ENCODE measurements at regions not wholly inside any gene's neighbourhood (a gene's known extent, or its start where the extent isn't known, plus 50 kb on each side); places are given as distances from the start of the nearest gene placed in this dataset.

- H3K27ac ChIP-seq (ENCODE audit: low read depth, low read length, poor library complexity, severe bottlenecking), result no peak overlapping the region
- no peaks in the 10 kb centered on the region for H3K9me3 ChIP-seq (ENCODE audit: low read length)
- no peaks in the 10 kb centered on the region for H3K4me1 ChIP-seq (ENCODE audit: insufficient read depth, low read length, poor library complexity, severe bottlenecking)
- no peaks in the 10 kb centered on the region for H3K36me3 ChIP-seq (ENCODE audit: insufficient read depth, low read length)
- CTCF ChIA-PET (ENCODE audit: unreplicated experiment), result no interaction called here
- H3K4me2 ChIP-seq (ENCODE audit: low read length), result no peak overlapping the region
- TF ChIP-seq, protein P1, sequence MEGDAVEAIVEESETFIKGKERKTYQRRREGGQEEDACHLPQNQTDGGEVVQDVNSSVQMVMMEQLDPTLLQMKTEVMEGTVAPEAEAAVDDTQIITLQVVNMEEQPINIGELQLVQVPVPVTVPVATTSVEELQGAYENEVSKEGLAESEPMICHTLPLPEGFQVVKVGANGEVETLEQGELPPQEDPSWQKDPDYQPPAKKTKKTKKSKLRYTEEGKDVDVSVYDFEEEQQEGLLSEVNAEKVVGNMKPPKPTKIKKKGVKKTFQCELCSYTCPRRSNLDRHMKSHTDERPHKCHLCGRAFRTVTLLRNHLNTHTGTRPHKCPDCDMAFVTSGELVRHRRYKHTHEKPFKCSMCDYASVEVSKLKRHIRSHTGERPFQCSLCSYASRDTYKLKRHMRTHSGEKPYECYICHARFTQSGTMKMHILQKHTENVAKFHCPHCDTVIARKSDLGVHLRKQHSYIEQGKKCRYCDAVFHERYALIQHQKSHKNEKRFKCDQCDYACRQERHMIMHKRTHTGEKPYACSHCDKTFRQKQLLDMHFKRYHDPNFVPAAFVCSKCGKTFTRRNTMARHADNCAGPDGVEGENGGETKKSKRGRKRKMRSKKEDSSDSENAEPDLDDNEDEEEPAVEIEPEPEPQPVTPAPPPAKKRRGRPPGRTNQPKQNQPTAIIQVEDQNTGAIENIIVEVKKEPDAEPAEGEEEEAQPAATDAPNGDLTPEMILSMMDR (conservative IDR thresholded peaks at IDR 0.05; ENCODE audit: low read length), result no peak
- no peak for TF ChIP-seq EZH2phosphoT487 (IDR thresholded peaks at IDR 0.05; ENCODE audit: borderline replicate concordance, low read depth, low read length)
- POLR2A ChIA-PET, result interaction anchor here (0.6 to 0.7 kb wide), 2 partner anchors 209 to 413 kb away, joined by 3 read pairs; no protein-coding TSS in a partner anchor
- no peaks in the 10 kb centered on the region for H4K20me1 ChIP-seq (ENCODE audit: insufficient read depth, low read length)
- H2AFZ ChIP-seq (ENCODE audit: low read length), result no peak overlapping the region
- H3K9me2 ChIP-seq (ENCODE audit: insufficient read depth, low read length), result no peaks in the 10 kb centered on the region
- no peaks in the 10 kb centered on the region for H3K79me2 ChIP-seq (ENCODE audit: insufficient read depth, low read depth, low read length)
- BruUV-seq (replicated peaks), result no TSS peak
- intact Hi-C loops (cut with micrococcal nuclease; ENCODE audit: unreplicated experiment), result no loop called here
- DNase-seq (ENCODE audit: low spot score), result no peak
- no peak overlapping the region for H3K4me3 ChIP-seq (ENCODE audit: low read depth, low read length, poor library complexity, severe bottlenecking)
These were observed 92.3 kb upstream of the LEF1 start for GRCh38 chr4:108261026-108261425.

GRCh38 chr4:108256538-108256937, 87.8 kb upstream of the LEF1 start:
- intact Hi-C loops (cut with micrococcal nuclease; ENCODE audit: unreplicated experiment), result no loop called here
- Histone ChIP-seq H2AFZ (ENCODE audit: low read length) (no peak overlapping the region), H3K9me2 (ENCODE audit: insufficient read depth, low read length) (no peaks in the 10 kb centered on the region), H3K4me2 (ENCODE audit: low read length) (no peak overlapping the region), H4K20me1 (ENCODE audit: insufficient read depth, low read length) (no peaks in the 10 kb centered on the region), H3K27ac (ENCODE audit: low read depth, low read length, poor library complexity, severe bottlenecking) (no peak overlapping the region), H3K9me3 (ENCODE audit: low read length) (no peaks in the 10 kb centered on the region), H3K4me1 (ENCODE audit: insufficient read depth, low read length, poor library complexity, severe bottlenecking) (no peaks in the 10 kb centered on the region), H3K36me3 (ENCODE audit: insufficient read depth, low read length) (no peaks in the 10 kb centered on the region), H3K79me2 (ENCODE audit: insufficient read depth, low read depth, low read length) (no peaks in the 10 kb centered on the region), H3K4me3 (ENCODE audit: low read depth, low read length, poor library complexity, severe bottlenecking) (no peak overlapping the region)
- TF ChIP-seq EZH2phosphoT487 (IDR thresholded peaks at IDR 0.05; ENCODE audit: borderline replicate concordance, low read depth, low read length), result no peak
- TF ChIP-seq, protein P1 (conservative IDR thresholded peaks at IDR 0.05; ENCODE audit: low read length), result no peak
- no peak for DNase-seq (ENCODE audit: low spot score)
- POLR2A ChIA-PET, result no interaction called here
- CTCF ChIA-PET (ENCODE audit: unreplicated experiment), result no interaction called here
- no TSS peak for BruUV-seq (replicated peaks)

- Histone ChIP-seq H3K36me3 (ENCODE audit: insufficient read depth, low read length) (no peaks in the 10 kb centered on the region), H3K27ac (ENCODE audit: low read depth, low read length, poor library complexity, severe bottlenecking) (no peak overlapping the region), H3K79me2 (ENCODE audit: insufficient read depth, low read depth, low read length) (no peaks in the 10 kb centered on the region), H2AFZ (ENCODE audit: low read length) (no peak overlapping the region), H4K20me1 (ENCODE audit: insufficient read depth, low read length) (no peaks in the 10 kb centered on the region), H3K9me3 (ENCODE audit: low read length) (no peaks in the 10 kb centered on the region), H3K9me2 (ENCODE audit: insufficient read depth, low read length) (no peaks in the 10 kb centered on the region), H3K4me1 (ENCODE audit: insufficient read depth, low read length, poor library complexity, severe bottlenecking) (no peaks in the 10 kb centered on the region), H3K4me2 (ENCODE audit: low read length) (no peak overlapping the region), H3K4me3 (ENCODE audit: low read depth, low read length, poor library complexity, severe bottlenecking) (no peak overlapping the region)
- DNase-seq (ENCODE audit: low spot score), result no peak
- intact Hi-C loops (cut with micrococcal nuclease; ENCODE audit: unreplicated experiment), result no loop called here
- POLR2A ChIA-PET, result no interaction called here
- no TSS peak for BruUV-seq (replicated peaks)
- TF ChIP-seq EZH2phosphoT487 (IDR thresholded peaks at IDR 0.05; ENCODE audit: borderline replicate concordance, low read depth, low read length), result no peak
- TF ChIP-seq, protein P1 (conservative IDR thresholded peaks at IDR 0.05; ENCODE audit: low read length), result no peak
- CTCF ChIA-PET (ENCODE audit: unreplicated experiment), result no interaction called here
These were observed 86.5 kb upstream of the LEF1 start for GRCh38 chr4:108255203-108255747.

Data from OCI-LY7 (cell line).